Panc1 (cell line): ENCODE measurements at regions not wholly inside any gene's neighbourhood (a gene's known extent, or its start where the extent isn't known, plus 50 kb on each side); places are given as distances from the start of the nearest gene placed in this dataset.

Experiments used
- ATAC-seq: fragments of 200-7000 bp; cut with Tn5 transposase; 2 replicates; pipeline ENCODE4 v1.9.1; 2020; ENCODE audit warnings: mild to moderate bottlenecking, moderate library complexity
- BruUV-seq: library from RNA; stranded (reverse); fragments of 400-500 nt; replicated peaks from 2 replicates; lab custom pipeline; 2021; lab: Mats Ljungman, UMichigan
- CTCF ChIA-PET: fragments of 300-600 bp; sonication (Branson Sonifier 250); formaldehyde crosslinking; loops from one replicate; lab custom pipeline; 2022; ENCODE audit warnings: antibody characterized with exemption; lab: Charles Lee
- POLR2A ChIA-PET: fragments of 300-600 bp; sonication (Branson Sonifier 250); formaldehyde crosslinking; loops from one replicate; lab custom pipeline; 2022; ENCODE audit warnings: antibody characterized with exemption; lab: Charles Lee
- DNase-seq: peaks from one replicate; pipeline ENCODE4 v3.0.0-alpha.2; 2010; ENCODE audit warnings: low read depth, low spot score
- H3K27ac ChIP-seq: 2 replicates; pipeline ENCODE4 v1.5.1; 2011; ENCODE audit warnings: mild to moderate bottlenecking, low read length, inconsistent platforms
- H3K27me3 ChIP-seq: fragments of 200-500 bp; sonication (Bioruptor generic); 2 replicates; pipeline ENCODE4 v1.6.0; 2014; ENCODE audit warnings: low read length, inconsistent platforms; ENCODE audit not compliant: control insufficient read depth, insufficient read depth
- H3K36me3 ChIP-seq: fragments of 200-500 bp; sonication (Bioruptor generic); 2 replicates; pipeline ENCODE4 v1.5.1; 2014; ENCODE audit warnings: inconsistent platforms, mild to moderate bottlenecking, low read length, moderate library complexity; ENCODE audit not compliant: control insufficient read depth, insufficient read depth
- H3K4me1 ChIP-seq: 2 replicates; pipeline ENCODE4 v1.5.1; 2011; ENCODE audit warnings: inconsistent platforms, mild to moderate bottlenecking, low read length, moderate library complexity; ENCODE audit not compliant: control insufficient read depth, insufficient read depth
- H3K4me3 ChIP-seq, 2 experiments: 2 replicates each; pipeline ENCODE4 v1.5.1; 2011 to 2012; ENCODE audit warnings: low read depth in 2 of 2, low read length in 2 of 2, mild to moderate bottlenecking in 2 of 2, inconsistent platforms in 1 of 2, moderate library complexity in 1 of 2
- H3K9me3 ChIP-seq: fragments of 200-500 bp; sonication (Bioruptor generic); 2 replicates; pipeline ENCODE4 v1.5.1; 2014; ENCODE audit warnings: low read depth, mild to moderate bottlenecking, inconsistent platforms, low read length, moderate library complexity; ENCODE audit not compliant: control insufficient read depth, insufficient read depth
- CTCF ChIP-seq: fragments of 450-650 bp; IDR thresholded peaks from 2 replicates; pipeline ENCODE4 v1.5.1; 2017; ENCODE audit warnings: mild to moderate bottlenecking
- POLR2AphosphoS5 ChIP-seq: IDR thresholded peaks from 2 replicates; pipeline ENCODE4 v1.6.1; 2012; ENCODE audit warnings: mild to moderate bottlenecking, low read depth, low read length, moderate library complexity
- REST ChIP-seq, 2 experiments: IDR thresholded peaks; 2 replicates each; pipeline ENCODE4 v1.6.1; 2011 to 2012; ENCODE audit warnings: low read depth in 2 of 2, control low read depth in 1 of 2, low read length in 1 of 2, mild to moderate bottlenecking in 1 of 2, moderate library complexity in 1 of 2; ENCODE audit not compliant: insufficient read depth in 1 of 2
- SIN3A ChIP-seq: IDR thresholded peaks from 2 replicates; pipeline ENCODE4 v1.6.1; 2012; ENCODE audit warnings: low read depth, mild to moderate bottlenecking, low read length, moderate library complexity, borderline replicate concordance; ENCODE audit not compliant: insufficient read depth
- TCF7L2 ChIP-seq: IDR thresholded peaks from 2 replicates; pipeline ENCODE4 v1.6.1; 2011; ENCODE audit warnings: mild to moderate bottlenecking, low read depth, low read length, inconsistent platforms
- in situ Hi-C: cut with HindIII; loops from 2 replicates; pipeline ENCODE4 v1.10.0; 2016; ENCODE audit warnings: low sequenced_read_pairs, low pct_unique_long_range_greater_than_20kb
- intact Hi-C: fragments of 100-400 bp; cut with micrococcal nuclease; formaldehyde crosslinking; loops from one replicate; pipeline ENCODE4 v1.10.0; 2022; ENCODE audit not compliant: unreplicated experiment

- TF ChIP-seq REST (IDR thresholded peaks at IDR 0.05; ENCODE audit: insufficient read depth in 1 of 2, low read depth in 2 of 2, low read length in 1 of 2), result no peak
- TF ChIP-seq TCF7L2, result no peak
- no peak for TF ChIP-seq SIN3A
- no peak for TF ChIP-seq POLR2AphosphoS5
- TF ChIP-seq CTCF, result no peak
- H3K4me1 ChIP-seq, result no peaks in the 10 kb centered on the region
- BruUV-seq, result no TSS peak
- DNase-seq (no peak), ATAC-seq (no peak)
- peaks cover 40% of the 10 kb centered on the region for H3K27me3 ChIP-seq
- no peak overlapping the region for H3K4me3 ChIP-seq
- no peak overlapping the region for H3K27ac ChIP-seq
- ChIA-PET CTCF (interaction anchor here (0.6 kb wide), 1 partner anchor 1249 kb away, joined by 8 read pairs; no protein-coding TSS in a partner anchor), POLR2A (no interaction called here)
- no peaks in the 10 kb centered on the region for H3K9me3 ChIP-seq
- in situ Hi-C loops, result no loop called here
- H3K36me3 ChIP-seq, result no peaks in the 10 kb centered on the region
- intact Hi-C loops, result no loop called here
Measured at GRCh38 chr18:77762014-77762413, 512.4 kb downstream of the GALR1 start.

GRCh38 chr18:77762642-77763041, 513.0 kb downstream of the GALR1 start:
- H3K4me3 ChIP-seq, result no peak overlapping the region
- TF ChIP-seq POLR2AphosphoS5, result no peak
- no peak for TF ChIP-seq TCF7L2
- no peak for TF ChIP-seq CTCF
- no peak for TF ChIP-seq REST (IDR thresholded peaks at IDR 0.05; ENCODE audit: insufficient read depth in 1 of 2, low read depth in 2 of 2, low read length in 1 of 2)
- no peak for TF ChIP-seq SIN3A
- H3K27ac ChIP-seq, result no peak overlapping the region
- POLR2A ChIA-PET, result no interaction called here
- intact Hi-C loops (no loop called here), in situ Hi-C loops (no loop called here)
- H3K4me1 ChIP-seq, result no peaks in the 10 kb centered on the region
- BruUV-seq, result no TSS peak
- peaks cover 38% of the 10 kb centered on the region for H3K27me3 ChIP-seq
- H3K9me3 ChIP-seq, result no peaks in the 10 kb centered on the region
- DNase-seq (no peak), ATAC-seq (no peak)
- no peaks in the 10 kb centered on the region for H3K36me3 ChIP-seq
- CTCF ChIA-PET, result interaction anchor here (0.6 kb wide), 1 partner anchor 1248 kb away, joined by 8 read pairs; no protein-coding TSS in a partner anchor
